Activated CD4-positive, CD25-positive, alpha-beta regulatory T cell treated with anti-CD3 and anti-CD28 coated beads, Interleukin-2, amount 50 U/mL, for 24 hours (primary cell): ENCODE measurements at regions not wholly inside any gene's neighbourhood (a gene's known extent, or its start where the extent isn't known, plus 50 kb on each side); places are given as distances from the start of the nearest gene placed in this dataset.
"Not testable (repeated sequence)": the region's sequence is repeated elsewhere in the genome, so short reads cannot be mapped to it uniquely, and the experiment has no call there.

Source experiments
- ATAC-seq, 2 donors: fragments of 150-1000 bp; cut with Tn5 transposase; one replicate each; pipeline ENCODE4 v1.10.0; 2021; ENCODE audit warnings: mild to moderate bottlenecking in 1 of 2, moderate library complexity in 1 of 2

DNA sequence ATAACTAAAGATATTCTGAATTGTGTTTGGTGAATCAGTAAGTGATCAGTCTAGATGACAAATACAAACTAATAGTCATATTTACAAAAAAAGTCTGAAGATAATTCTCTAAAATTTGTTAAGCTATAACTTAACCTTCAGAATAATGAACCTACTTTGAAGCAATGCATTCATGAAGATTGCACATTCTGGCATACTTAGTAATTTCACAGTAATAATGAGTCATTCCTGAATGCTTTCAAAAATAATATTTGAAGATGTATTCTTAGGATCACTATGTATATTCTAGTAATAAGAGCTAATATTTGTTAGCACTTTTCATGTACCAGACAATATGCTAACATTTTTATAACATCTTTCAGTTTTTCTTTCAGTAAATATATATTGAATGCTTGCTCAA is 756.7 kb upstream of the SLIT2 start:
- ATAC-seq = no peak

DNA sequence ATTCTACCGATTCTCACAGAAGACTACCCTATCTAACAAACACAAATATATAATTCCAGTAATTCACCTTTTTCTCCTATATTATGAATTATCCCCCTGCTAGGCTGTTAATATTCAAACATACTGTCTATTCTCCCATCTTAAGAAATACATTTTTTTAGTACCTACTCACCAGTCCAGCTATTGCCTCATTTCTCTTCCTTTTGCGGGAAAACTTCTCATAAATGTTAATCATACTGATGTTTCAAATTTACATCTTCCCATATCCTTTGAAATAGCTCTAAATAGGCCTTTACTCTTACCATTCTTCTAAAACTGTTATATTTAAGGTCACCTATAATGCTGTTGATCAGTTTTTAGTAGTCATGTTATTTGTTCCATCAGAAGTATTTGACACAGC is 759.1 kb upstream of the SLIT2 start:
- ATAC-seq = no peak

DNA sequence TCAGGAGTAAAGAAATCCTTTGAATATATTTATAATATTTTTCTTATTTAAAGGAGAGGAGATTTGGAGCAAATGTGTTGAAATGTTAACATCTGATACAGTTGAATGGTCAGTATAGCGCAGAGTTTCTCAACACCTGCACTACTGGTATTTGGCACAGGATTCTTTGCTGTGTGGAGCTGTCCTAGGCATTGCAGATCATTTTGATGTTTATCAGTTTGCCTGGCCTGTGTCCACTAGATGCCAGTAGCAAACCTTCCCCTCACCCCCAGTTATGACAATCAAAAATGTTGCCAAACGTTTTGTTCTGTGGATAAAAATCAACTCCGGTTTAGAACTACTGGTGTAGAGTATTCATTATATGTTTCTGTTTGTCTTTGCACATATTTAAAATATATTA is 765.3 kb upstream of the SLIT2 start:
- ATAC-seq = no peak

DNA sequence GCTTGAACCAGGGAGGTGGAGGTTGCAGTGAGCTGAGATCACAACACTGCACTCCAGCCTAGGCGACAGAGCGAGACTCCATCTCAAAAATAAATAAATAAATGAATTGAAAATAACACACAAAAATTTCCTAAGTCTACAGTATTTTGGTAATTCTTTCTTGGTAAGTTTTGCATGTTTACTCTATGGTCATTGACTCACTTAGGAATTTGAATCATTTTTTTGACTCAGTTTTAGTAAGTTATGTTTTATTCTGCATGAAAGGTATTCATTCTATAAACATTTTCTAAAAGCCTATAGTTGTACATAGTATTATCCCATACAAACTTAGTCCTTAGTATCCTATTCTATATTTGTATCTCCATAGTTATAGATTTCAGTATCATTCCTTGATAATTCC is 772.9 kb upstream of the SLIT2 start:
- ATAC-seq = no peak

DNA sequence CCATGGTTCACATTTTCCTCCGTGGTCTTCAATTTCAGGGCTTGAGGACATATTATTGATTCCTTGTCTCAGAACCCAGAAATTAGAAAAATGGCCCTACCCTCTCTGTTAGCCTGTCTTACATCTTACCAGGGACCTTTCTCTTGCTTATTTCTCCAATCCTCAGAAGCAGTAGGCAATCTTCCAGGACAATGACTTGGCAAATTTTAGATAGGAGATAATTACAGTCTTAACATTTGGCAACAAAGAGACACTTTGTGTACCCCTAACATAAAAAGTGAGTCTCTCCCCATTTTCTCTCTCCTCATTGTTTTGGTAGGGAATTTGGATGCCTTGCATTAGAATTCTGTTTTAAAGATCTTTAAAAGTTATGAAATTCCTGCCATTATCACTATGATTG is 778.1 kb upstream of the SLIT2 start:
- ATAC-seq = no peak

- no peak for ATAC-seq
These were observed 779.0 kb upstream of the SLIT2 start for GRCh38 chr4:19472666-19473065.

DNA sequence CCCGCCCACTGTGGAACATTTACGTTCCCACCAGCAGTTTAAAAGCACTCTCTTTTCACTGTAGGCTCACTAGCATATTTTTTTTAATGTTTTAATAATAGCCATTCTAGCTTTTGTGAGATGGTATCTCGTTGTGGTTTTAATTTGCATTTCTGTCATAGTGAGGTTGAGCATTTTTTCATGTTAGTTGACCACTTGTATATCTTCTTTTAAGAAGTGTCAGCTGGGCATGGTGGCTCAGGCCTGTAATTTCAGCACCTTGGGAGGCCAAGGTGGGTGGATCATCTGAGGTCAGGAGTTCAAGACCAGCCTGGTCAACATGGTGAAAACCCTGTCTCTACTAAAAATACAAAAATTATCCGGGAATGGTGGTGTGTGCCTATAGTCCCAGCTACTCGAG is 781.7 kb upstream of the SLIT2 start:
- not testable (repeated sequence) for ATAC-seq

DNA sequence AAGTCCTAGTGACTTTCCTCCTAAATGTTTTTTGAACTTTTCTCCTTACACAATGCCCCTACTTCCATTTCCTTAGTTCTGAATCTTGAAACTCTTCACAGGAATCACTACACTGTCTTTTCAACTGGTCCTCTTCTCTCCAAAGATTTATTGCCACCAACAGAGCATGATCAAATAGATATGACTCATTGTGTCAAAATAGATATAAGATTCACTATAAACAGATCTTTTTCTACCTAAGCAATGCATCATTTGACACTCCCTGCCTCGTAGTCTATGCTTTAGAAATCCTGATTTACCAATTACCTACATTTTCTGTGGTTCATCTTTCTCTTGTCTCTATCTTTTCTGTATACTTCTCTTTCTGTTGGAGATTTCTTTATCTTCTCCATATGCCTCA is 789.6 kb upstream of the SLIT2 start:
- ATAC-seq = no peak

- ATAC-seq = no peak
These were observed 795.7 kb upstream of the SLIT2 start for GRCh38 chr4:19455850-19456602.

DNA sequence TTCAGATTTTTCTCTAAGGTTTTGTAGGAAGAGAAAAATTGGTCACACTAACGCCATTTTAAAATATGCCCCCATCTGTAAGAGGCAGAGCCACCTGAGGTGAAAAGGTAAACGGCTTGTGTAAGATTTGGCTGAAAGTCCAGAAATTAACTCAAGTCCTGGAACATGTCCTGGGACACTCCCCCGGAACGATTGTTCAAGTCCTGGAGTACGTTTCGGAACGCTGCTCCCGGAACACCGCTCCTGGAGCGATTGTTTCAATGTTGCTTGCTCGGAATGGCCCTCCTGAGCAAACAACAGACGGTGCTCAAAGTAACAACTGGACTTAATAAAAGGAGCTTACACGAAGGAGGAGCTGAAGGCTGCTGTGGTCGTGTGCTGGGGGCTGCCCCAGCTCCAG is 796.5 kb upstream of the SLIT2 start:
- no peak for ATAC-seq

- ATAC-seq = no peak
These were observed 813.5 kb upstream of the SLIT2 start for GRCh38 chr4:19438233-19438632.

DNA sequence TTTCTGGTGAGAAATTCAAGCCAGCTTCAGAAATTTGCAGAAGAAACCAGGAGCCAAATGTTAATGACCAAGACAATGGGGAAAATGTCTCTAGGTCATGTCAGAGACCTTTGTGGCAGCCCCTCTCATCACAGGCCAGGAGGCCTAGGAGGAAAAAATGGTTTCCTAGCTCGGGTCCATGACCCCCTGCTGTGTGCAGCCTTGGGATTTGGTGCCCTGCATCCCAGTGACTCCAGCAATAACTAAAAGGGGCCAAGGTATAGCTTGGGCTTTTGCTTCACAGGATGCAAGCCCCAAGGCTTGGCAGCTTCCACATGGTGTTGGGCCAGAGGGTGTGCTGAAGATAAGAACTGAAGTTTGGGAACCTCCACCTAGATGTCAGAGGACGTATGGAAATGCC is 814.7 kb upstream of the SLIT2 start:
- ATAC-seq = no peak

- ATAC-seq = no peak
These were observed 822.0 kb upstream of the SLIT2 start for GRCh38 chr4:19429684-19430083.

GRCh38 chr4:19425146-19425545 is 826.6 kb upstream of the SLIT2 start:
- no peak for ATAC-seq

- no peak for ATAC-seq
These were observed 834.4 kb upstream of the SLIT2 start for GRCh38 chr4:19417256-19417655.

DNA sequence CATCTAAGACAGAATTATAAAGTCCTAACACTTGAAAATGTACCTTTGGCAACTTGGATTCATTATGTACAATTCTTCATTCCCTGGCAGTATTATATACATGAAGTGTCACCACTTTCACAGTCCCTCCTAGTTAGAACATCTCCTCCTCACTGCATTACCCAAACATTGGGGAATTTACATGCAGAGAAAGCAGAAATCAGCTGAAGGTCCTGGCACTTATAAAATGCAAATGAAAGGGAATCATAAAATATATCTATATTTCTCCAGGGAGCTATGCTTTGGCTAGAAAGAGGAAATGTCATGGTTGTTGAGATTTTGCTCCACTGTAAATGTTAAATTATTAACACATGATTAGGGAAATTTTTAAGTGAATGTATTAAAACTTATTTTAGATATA is 835.6 kb upstream of the SLIT2 start:
- ATAC-seq = no peak

DNA sequence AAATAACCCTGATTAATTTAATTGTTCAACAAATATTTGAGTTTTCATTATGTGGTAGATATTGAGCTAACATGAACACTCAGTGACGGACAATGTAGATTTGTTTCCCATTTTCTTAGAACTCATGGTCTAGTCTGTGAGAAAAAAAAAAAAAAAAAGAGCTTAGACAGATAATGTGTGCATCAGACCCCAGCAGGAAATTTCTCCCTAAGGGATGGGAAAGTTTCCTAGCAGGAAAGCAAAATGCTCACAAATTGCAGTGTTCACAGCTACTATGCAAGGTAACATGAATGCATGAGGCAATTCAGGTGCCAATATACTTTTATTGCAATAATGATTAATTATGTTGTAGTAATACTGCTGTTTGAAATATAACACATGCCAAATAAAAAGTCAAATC is 843.2 kb upstream of the SLIT2 start:
- no peak for ATAC-seq

- ATAC-seq = no peak
These were observed 844.9 kb upstream of the SLIT2 start for GRCh38 chr4:19406789-19407188.

DNA sequence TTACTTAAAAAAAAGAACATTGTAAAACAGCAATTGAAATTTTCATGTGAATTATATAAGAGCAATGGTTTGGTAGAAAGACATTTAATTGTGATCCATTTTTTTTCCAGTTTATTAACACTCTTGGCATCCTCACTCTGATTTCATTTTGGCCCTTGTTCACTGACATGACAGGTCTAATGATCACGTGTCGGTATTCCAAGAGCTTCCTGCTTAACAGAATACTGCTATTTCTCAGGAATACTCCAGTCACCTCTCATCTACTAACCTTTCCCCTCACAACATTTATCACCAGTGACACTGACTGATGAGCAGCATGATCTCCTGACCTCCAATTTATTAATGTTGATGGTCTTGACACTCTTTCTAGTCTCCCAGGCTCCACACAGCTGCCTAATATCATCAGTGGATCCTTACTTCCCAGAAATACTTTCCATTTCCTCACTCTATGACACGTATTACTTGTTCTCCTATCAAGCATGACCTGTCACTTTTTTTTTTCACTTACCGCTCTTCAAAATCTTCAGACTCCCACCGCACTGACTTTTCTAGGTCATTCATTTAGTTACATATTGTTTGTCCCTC is 847.8 kb upstream of the SLIT2 start:
- no peak for ATAC-seq

DNA sequence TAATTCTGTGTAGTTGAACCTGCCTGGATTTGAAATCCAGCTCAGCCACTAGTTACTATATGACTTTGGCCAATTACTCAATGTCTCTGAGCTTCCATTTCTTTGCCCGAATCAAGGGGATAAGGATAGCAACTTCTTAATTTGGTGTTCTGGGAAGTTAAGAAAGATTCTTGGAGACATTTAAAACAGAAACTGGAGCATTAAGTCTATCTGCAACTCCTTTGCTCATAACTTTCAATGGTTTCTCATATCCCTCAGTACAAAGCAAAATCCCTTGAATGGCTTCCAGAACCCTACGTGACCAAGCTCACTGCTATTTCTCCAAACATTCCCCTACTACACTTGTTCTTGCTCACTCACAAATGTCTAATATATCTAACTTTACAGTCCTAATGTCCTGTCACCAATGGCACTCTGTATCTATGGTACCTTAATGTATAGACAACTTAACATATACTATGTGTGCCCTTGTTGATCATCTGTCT is 849.1 kb upstream of the SLIT2 start:
- no peak for ATAC-seq

GRCh38 chr4:19401301-19402080 is 850.2 kb upstream of the SLIT2 start:
- no peak for ATAC-seq

DNA sequence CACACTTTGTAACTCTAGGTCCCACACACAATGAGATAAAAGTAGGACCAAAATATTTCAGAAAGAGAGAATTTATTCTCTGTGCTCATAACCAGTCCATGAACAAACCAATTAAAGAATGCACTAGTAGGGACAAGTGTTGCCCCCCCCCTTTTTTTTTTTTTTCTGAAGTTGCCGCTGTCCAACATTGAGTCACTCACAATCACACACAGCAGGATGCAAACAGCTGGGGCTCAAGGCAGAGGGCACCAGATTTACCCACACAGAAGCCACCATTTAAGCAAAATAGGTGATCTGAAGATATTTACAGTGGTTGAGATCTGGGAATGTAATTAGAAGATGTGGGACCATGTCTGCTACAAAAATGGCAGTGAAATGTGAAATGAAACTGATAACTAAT is 850.9 kb upstream of the SLIT2 start:
- no peak for ATAC-seq

GRCh38 chr4:19399001-19399400 is 852.7 kb upstream of the SLIT2 start:
- ATAC-seq = no peak

DNA sequence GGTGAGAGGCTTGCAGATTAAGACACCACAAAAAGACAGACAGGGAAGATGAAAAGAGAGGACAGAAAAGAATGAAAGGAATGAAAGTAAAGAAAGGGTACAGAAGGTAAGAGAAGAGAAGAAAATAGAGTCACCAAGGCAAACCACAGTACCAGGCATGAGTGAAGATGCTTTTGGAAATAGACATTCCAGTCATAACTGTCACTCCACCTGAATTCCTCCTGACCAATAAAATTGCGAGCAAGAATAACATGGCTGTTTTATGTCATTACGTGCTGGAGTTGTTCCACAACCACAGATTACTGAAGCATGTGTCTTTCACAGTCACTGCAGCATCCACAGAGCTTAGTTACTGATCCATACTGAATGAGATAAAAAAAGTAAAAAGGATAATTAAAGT is 864.9 kb upstream of the SLIT2 start:
- ATAC-seq = no peak
